ENCODE measurements at regions not wholly inside any gene's neighbourhood (a gene's known extent, or its start where the extent isn't known, plus 50 kb on each side); places are given as distances from the start of the nearest gene placed in this dataset.

DNA sequence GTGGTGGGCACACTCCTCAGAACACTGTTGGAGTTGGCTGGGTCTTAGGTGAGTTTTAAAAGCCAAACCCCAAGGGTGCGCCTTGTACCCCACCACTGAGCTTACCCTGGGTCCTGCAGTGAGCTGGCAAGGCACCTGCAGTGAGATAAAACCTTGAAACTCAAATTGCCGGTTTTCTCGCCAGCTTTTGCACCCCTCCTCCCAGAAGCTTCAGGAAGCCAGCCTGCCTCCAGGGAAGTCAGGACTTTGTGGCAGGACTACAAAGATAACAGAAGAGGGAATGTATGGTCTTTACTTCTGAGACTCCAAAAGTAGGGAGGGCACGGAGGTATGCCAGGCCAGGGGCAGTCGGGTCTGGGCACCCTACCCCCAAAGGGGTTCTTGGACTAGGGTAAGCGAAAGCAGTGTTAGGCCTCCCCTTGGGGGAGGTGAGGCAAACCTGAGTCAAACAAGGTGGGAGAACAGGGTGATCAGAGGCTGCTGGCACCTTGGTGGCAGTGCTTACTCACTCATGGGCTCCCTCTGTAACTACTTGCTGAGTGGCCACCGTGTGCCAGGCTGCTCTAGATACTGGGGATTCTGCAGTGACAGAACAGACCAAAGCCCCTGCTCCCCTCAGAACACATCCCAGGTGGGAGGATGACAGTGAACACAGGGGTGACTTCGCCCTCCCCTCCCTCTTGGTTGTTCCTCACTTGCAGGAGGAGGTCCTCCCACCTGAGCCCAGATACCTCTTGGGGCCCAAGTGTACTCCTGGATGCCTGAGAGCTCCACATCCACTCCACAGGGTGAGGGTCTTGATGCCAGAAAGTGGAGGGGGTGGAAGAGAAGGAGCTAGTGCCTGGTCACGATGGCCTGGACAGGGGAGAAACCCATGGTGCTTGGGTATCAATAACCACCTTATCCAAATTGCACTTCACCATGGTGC lies 69.3 kb upstream of the RGPD5 start:
- H3K9ac ChIP-seq (ENCODE audit: low read length) = no peak overlapping the region
- TF ChIP-seq SRF (IDR thresholded peaks at IDR 0.05; ENCODE audit: low read depth) (no peak), ZFX (IDR thresholded peaks at IDR 0.05) (no peak), FOSL1 (IDR thresholded peaks at IDR 0.05; ENCODE audit: low read depth) (no peak), MAX (IDR thresholded peaks at IDR 0.05) (no peak), EZH2 (IDR thresholded peaks at IDR 0.05) (no peak), ELF1 (IDR thresholded peaks at IDR 0.05; ENCODE audit: borderline replicate concordance, low read depth) (no peak), TCF7L2 (IDR thresholded peaks at IDR 0.05; ENCODE audit: borderline replicate concordance, extremely low read depth, insufficient read depth, insufficient read length) (no peak), ZNF274 (IDR thresholded peaks at IDR 0.05; ENCODE audit: low read depth, low read length) (no peak), YY1 (IDR thresholded peaks at IDR 0.05; ENCODE audit: extremely low read depth, insufficient replicate concordance, low read depth, low read length) (no peak)
- TF ChIP-seq, protein P1, sequence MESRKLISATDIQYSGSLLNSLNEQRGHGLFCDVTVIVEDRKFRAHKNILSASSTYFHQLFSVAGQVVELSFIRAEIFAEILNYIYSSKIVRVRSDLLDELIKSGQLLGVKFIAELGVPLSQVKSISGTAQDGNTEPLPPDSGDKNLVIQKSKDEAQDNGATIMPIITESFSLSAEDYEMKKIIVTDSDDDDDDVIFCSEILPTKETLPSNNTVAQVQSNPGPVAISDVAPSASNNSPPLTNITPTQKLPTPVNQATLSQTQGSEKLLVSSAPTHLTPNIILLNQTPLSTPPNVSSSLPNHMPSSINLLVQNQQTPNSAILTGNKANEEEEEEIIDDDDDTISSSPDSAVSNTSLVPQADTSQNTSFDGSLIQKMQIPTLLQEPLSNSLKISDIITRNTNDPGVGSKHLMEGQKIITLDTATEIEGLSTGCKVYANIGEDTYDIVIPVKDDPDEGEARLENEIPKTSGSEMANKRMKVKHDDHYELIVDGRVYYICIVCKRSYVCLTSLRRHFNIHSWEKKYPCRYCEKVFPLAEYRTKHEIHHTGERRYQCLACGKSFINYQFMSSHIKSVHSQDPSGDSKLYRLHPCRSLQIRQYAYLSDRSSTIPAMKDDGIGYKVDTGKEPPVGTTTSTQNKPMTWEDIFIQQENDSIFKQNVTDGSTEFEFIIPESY (IDR thresholded peaks at IDR 0.05; ENCODE audit: extremely low read depth, insufficient replicate concordance, low read length) = no peak
- TF ChIP-seq, protein P2, sequence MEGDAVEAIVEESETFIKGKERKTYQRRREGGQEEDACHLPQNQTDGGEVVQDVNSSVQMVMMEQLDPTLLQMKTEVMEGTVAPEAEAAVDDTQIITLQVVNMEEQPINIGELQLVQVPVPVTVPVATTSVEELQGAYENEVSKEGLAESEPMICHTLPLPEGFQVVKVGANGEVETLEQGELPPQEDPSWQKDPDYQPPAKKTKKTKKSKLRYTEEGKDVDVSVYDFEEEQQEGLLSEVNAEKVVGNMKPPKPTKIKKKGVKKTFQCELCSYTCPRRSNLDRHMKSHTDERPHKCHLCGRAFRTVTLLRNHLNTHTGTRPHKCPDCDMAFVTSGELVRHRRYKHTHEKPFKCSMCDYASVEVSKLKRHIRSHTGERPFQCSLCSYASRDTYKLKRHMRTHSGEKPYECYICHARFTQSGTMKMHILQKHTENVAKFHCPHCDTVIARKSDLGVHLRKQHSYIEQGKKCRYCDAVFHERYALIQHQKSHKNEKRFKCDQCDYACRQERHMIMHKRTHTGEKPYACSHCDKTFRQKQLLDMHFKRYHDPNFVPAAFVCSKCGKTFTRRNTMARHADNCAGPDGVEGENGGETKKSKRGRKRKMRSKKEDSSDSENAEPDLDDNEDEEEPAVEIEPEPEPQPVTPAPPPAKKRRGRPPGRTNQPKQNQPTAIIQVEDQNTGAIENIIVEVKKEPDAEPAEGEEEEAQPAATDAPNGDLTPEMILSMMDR (IDR thresholded peaks at IDR 0.05 in 2 of 3, conservative IDR thresholded peaks at IDR 0.05 in 1 of 3; ENCODE audit: borderline replicate concordance in 1 of 3, insufficient read depth in 1 of 3, low read depth in 2 of 3, low read length in 2 of 3) = no peak
- H3K79me2 ChIP-seq (ENCODE audit: insufficient read depth, low read length) = no peaks in the 10 kb centered on the region
- DNase-seq (ENCODE audit: low read depth, low spot score) (no peak), ATAC-seq (no peak)
- H3K4me3 ChIP-seq (replicated peaks in 1 of 2; ENCODE audit: low read depth in 1 of 2, low read length in 2 of 2) = no peak overlapping the region
- peaks cover 0 to 3% of the 10 kb centered on the region in 2 experiments; a peak in 1 of 4 replicates for H3K9me3 ChIP-seq (ENCODE audit: control insufficient read depth in 1 of 2, insufficient read depth in 1 of 2, low read depth in 1 of 2, low read length in 2 of 2)
- H4K20me1 ChIP-seq (ENCODE audit: insufficient read depth) = no peaks in the 10 kb centered on the region
- POLR2A ChIA-PET = no interaction called here
- H2AFZ ChIP-seq (ENCODE audit: low read depth, low read length, poor library complexity, severe bottlenecking) = no peak overlapping the region
- no peaks in the 10 kb centered on the region for H3K4me1 ChIP-seq (ENCODE audit: control insufficient read depth in 1 of 2, insufficient read depth in 2 of 2, low read length in 2 of 2)
- H3K27ac ChIP-seq (ENCODE audit: low read depth, low read length) = no peak overlapping the region
- intact Hi-C loops (cut with micrococcal nuclease) = no loop called here
- RAD21 ChIA-PET (ENCODE audit: low non-redundant PET in 1 of 2, low total read pairs in 2 of 2, uncharacterized antibody in 2 of 2, unreplicated experiment in 2 of 2) = no interaction called here
- no peaks in the 10 kb centered on the region for H3K9me2 ChIP-seq (ENCODE audit: insufficient read depth)
- no peaks in the 10 kb centered on the region for H3K36me3 ChIP-seq (ENCODE audit: control insufficient read depth in 1 of 2, insufficient read depth in 2 of 2, low read length in 2 of 2)
- no peak overlapping the region for H3K4me2 ChIP-seq (ENCODE audit: low read length)
- BruUV-seq (replicated peaks) = no TSS peak
- no peaks in the 10 kb centered on the region for H3K27me3 ChIP-seq (ENCODE audit: insufficient read depth, low read length)
- CTCF ChIA-PET = no interaction called here
